ENCODE measurements at regions not wholly inside any gene's neighbourhood (a gene's known extent, or its start where the extent isn't known, plus 50 kb on each side); places are given as distances from the start of the nearest gene placed in this dataset.

DNA sequence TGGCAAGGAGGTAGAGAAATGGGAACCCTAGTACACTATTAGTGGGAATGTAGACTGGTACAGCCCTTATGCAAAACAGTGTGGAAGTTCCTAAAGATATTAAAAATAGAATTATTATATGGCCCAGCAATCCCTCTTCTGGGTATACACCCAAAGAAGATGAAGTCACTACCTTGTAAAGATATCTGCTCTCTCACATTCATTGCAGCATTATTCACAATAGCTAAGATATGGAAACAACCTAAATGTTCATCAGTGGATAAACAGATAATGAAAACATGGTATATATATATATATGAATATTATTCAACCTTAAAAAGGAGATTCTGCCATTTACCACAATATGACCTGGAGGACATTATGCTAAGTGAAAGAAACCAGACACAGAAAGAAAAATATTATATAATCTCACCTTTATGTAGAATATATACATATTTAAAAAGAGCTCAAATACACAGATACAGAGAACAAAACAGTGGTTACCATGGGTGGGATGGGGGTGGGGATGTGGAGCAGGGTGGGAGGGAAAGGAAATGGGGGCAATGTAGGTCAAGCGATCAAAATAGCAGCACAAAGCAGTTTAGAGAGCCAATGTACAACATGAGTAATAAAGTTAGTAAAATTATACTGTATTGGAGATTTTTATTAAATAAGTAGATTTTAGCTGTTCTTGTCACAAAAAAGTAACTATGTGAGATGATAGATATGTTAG is 138.6 kb downstream of the SPRY1 start:
- TF ChIP-seq, protein P1, sequence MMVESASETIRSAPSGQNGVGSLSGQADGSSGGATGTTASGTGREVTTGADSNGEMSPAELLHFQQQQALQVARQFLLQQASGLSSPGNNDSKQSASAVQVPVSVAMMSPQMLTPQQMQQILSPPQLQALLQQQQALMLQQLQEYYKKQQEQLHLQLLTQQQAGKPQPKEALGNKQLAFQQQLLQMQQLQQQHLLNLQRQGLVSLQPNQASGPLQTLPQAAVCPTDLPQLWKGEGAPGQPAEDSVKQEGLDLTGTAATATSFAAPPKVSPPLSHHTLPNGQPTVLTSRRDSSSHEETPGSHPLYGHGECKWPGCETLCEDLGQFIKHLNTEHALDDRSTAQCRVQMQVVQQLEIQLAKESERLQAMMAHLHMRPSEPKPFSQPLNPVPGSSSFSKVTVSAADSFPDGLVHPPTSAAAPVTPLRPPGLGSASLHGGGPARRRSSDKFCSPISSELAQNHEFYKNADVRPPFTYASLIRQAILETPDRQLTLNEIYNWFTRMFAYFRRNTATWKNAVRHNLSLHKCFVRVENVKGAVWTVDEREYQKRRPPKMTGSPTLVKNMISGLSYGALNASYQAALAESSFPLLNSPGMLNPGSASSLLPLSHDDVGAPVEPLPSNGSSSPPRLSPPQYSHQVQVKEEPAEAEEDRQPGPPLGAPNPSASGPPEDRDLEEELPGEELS (CRISPR knock-in tag; IDR thresholded peaks at IDR 0.05) = no peak
- TF ChIP-seq, protein P2, sequence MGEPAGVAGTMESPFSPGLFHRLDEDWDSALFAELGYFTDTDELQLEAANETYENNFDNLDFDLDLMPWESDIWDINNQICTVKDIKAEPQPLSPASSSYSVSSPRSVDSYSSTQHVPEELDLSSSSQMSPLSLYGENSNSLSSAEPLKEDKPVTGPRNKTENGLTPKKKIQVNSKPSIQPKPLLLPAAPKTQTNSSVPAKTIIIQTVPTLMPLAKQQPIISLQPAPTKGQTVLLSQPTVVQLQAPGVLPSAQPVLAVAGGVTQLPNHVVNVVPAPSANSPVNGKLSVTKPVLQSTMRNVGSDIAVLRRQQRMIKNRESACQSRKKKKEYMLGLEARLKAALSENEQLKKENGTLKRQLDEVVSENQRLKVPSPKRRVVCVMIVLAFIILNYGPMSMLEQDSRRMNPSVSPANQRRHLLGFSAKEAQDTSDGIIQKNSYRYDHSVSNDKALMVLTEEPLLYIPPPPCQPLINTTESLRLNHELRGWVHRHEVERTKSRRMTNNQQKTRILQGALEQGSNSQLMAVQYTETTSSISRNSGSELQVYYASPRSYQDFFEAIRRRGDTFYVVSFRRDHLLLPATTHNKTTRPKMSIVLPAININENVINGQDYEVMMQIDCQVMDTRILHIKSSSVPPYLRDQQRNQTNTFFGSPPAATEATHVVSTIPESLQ (CRISPR knock-in tag; IDR thresholded peaks at IDR 0.05) = no peak
- TF ChIP-seq, protein P3, sequence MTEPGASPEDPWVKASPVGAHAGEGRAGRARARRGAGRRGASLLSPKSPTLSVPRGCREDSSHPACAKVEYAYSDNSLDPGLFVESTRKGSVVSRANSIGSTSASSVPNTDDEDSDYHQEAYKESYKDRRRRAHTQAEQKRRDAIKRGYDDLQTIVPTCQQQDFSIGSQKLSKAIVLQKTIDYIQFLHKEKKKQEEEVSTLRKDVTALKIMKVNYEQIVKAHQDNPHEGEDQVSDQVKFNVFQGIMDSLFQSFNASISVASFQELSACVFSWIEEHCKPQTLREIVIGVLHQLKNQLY (CRISPR knock-in tag; IDR thresholded peaks at IDR 0.05) = no peak
- TF ChIP-seq ZBTB21 (CRISPR knock-in tag; IDR thresholded peaks at IDR 0.05; ENCODE audit: borderline replicate concordance) = no peak
- no peak for TF ChIP-seq ELF4 (CRISPR knock-in tag; IDR thresholded peaks at IDR 0.05; ENCODE audit: low read depth)
- TF ChIP-seq, protein P4, sequence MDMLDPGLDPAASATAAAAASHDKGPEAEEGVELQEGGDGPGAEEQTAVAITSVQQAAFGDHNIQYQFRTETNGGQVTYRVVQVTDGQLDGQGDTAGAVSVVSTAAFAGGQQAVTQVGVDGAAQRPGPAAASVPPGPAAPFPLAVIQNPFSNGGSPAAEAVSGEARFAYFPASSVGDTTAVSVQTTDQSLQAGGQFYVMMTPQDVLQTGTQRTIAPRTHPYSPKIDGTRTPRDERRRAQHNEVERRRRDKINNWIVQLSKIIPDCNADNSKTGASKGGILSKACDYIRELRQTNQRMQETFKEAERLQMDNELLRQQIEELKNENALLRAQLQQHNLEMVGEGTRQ (CRISPR knock-in tag; IDR thresholded peaks at IDR 0.05) = no peak
- no peak for TF ChIP-seq CREB1 (CRISPR knock-in tag; IDR thresholded peaks at IDR 0.05)
- TF ChIP-seq, protein P5, sequence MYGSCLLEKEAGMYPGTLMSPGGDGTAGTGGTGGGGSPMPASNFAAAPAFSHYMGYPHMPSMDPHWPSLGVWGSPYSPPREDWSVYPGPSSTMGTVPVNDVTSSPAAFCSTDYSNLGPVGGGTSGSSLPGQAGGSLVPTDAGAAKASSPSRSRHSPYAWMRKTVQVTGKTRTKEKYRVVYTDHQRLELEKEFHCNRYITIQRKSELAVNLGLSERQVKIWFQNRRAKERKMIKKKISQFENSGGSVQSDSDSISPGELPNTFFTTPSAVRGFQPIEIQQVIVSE (CRISPR knock-in tag; IDR thresholded peaks at IDR 0.05; ENCODE audit: borderline replicate concordance) = no peak
- H3K27ac Mint-ChIP-seq = no peak overlapping the region
- ChIA-PET CTCF (no interaction called here), POLR2A (no interaction called here)
- peaks cover 10% of the 10 kb centered on the region for H3K4me1 Mint-ChIP-seq
- no peaks in the 10 kb centered on the region for H3K27me3 Mint-ChIP-seq (ENCODE audit: low read depth)
- peaks cover 27% of the 10 kb centered on the region for H3K9me3 Mint-ChIP-seq
- H3K36me3 Mint-ChIP-seq = peaks cover 10% of the 10 kb centered on the region
- no peak overlapping the region for H3K4me3 Mint-ChIP-seq
- DNase-seq (ENCODE audit: low spot score) = no peak
- ATAC-seq = no peak

DNA sequence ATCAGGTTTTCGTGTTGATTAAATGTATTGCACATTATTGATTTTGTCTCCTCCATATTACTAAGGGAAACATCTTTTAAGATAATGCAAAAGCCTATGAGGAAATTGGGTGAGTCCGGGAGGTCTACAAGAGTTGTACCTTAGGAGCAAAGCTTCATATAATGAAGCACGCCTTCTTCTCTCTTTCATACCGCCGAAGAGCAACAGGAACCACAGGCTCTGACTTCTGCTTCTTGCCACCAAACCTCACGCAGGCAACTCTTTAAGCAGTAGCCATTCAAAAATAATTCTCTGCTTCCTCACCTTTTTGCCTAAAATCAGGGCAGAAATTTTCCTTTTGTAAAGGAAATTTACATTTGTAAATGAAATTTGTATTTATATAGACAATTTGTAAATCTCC is 139.6 kb downstream of the SPRY1 start:
- Mint-ChIP-seq H3K27ac (no peak overlapping the region), H3K36me3 (peaks cover 10% of the 10 kb centered on the region), H3K4me1 (peaks cover 10% of the 10 kb centered on the region), H3K4me3 (no peak overlapping the region), H3K9me3 (peaks cover 27% of the 10 kb centered on the region), H3K27me3 (ENCODE audit: low read depth) (no peaks in the 10 kb centered on the region)
- ChIA-PET POLR2A (no interaction called here), CTCF (no interaction called here)
- DNase-seq (ENCODE audit: low spot score) (no peak), ATAC-seq (no peak)
- TF ChIP-seq IRF2 (CRISPR knock-in tag; IDR thresholded peaks at IDR 0.05; ENCODE audit: borderline replicate concordance, low read depth) = no peak
- TF ChIP-seq PREB (CRISPR knock-in tag; IDR thresholded peaks at IDR 0.05; ENCODE audit: borderline replicate concordance) = no peak
- TF ChIP-seq CREM (CRISPR knock-in tag; IDR thresholded peaks at IDR 0.05) = no peak
- no peak for TF ChIP-seq AR (CRISPR knock-in tag; IDR thresholded peaks at IDR 0.05)
- TF ChIP-seq, protein P6, sequence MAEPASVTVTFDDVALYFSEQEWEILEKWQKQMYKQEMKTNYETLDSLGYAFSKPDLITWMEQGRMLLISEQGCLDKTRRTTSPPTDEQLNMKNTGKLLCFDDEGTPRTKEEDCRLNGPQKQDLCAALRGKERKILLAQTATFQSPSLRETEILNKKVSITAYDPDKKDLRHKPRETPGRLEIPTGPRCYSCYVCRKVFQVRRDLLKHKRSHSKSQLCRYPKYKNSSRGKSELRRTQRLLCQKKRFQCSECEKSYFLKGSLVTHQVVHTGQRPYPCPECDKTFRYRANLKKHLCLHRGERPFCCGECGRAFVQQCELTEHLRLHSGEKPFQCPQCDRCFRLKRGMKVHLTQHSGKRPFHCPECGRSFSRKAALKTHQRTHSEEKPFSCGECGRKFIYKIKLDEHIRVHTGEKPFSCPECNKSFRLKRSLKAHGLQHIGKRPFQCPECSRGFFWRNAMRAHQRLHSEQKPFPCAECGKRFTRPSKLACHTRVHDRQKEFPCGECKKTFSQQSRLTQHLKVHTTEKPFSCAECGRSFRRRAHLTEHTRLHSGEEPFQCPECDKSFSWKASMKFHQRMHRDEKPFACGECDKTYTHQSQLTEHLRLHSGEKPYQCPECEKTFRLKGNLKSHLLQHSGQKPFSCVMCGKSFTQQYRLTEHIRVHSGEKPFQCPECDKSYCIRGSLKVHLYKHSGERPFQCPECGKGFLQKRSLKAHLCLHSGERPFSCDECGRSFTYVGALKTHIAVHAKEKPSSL (CRISPR knock-in tag; conservative IDR thresholded peaks at IDR 0.05) = no peak
- TF ChIP-seq, protein P2 (CRISPR knock-in tag; IDR thresholded peaks at IDR 0.05) = no peak
- no peak for TF ChIP-seq PRRX2 (CRISPR knock-in tag; IDR thresholded peaks at IDR 0.05)
- no peak for TF ChIP-seq HMGA2 (CRISPR knock-in tag; IDR thresholded peaks at IDR 0.05)
- TF ChIP-seq RORB (CRISPR knock-in tag; IDR thresholded peaks at IDR 0.05) = no peak
- TF ChIP-seq ZNF138 (CRISPR knock-in tag; conservative IDR thresholded peaks at IDR 0.05) = no peak
- no peak for TF ChIP-seq CBFB (CRISPR knock-in tag; IDR thresholded peaks at IDR 0.05; ENCODE audit: low read depth)
- TF ChIP-seq, protein P3 (CRISPR knock-in tag; IDR thresholded peaks at IDR 0.05) = no peak

All from WTC11 (cell line).